GM18520 (cell line): ENCODE measurements at regions not wholly inside any gene's neighbourhood (a gene's known extent, or its start where the extent isn't known, plus 50 kb on each side); places are given as distances from the start of the nearest gene placed in this dataset.
"Not testable (repeated sequence)": the region's sequence is repeated elsewhere in the genome, so short reads cannot be mapped to it uniquely, and the experiment has no call there.

ENCODE experiments used
- ATAC-seq: cut with Tn5 transposase; IDR thresholded peaks from one replicate; pipeline ENCODE4 v1.9.1; 2021; ENCODE audit not compliant: unreplicated experiment

GRCh38 chr3:26058901-26059321 lies 269.0 kb downstream of the OXSM start:
- ATAC-seq, result no peak

- no peak for ATAC-seq
Measured at GRCh38 chr3:26061947-26062346, 272.1 kb downstream of the OXSM start.

GRCh38 chr3:26064297-26064696 lies 274.4 kb downstream of the OXSM start:
- no peak for ATAC-seq

GRCh38 chr3:26068890-26069289 lies 279.0 kb downstream of the OXSM start:
- ATAC-seq, result no peak

- ATAC-seq, result no peak
Measured at GRCh38 chr3:26070854-26071253, 281.0 kb downstream of the OXSM start.

GRCh38 chr3:26074080-26074479 lies 284.2 kb downstream of the OXSM start:
- no peak for ATAC-seq

- no peak for ATAC-seq
Measured at GRCh38 chr3:26078539-26078938, 288.6 kb downstream of the OXSM start.

- no peak for ATAC-seq
Measured at GRCh38 chr3:26081166-26081565, 291.3 kb downstream of the OXSM start.

- ATAC-seq, result no peak
Measured at GRCh38 chr3:26081806-26082205, 291.9 kb downstream of the OXSM start.

GRCh38 chr3:26082911-26083310 lies 293.0 kb downstream of the OXSM start:
- ATAC-seq, result no peak

GRCh38 chr3:26084629-26085028 lies 294.7 kb downstream of the OXSM start:
- no peak for ATAC-seq

- no peak for ATAC-seq
Measured at GRCh38 chr3:26087751-26088150, 297.9 kb downstream of the OXSM start.

GRCh38 chr3:26089249-26089648 lies 299.4 kb downstream of the OXSM start:
- ATAC-seq, result no peak

- no peak for ATAC-seq
Measured at GRCh38 chr3:26090589-26090988, 300.7 kb downstream of the OXSM start.

GRCh38 chr3:26091096-26091495 lies 301.2 kb downstream of the OXSM start:
- no peak for ATAC-seq

GRCh38 chr3:26091626-26092025 lies 301.7 kb downstream of the OXSM start:
- ATAC-seq, result no peak

GRCh38 chr3:26097111-26097510 lies 307.2 kb downstream of the OXSM start:
- not testable (repeated sequence) for ATAC-seq

GRCh38 chr3:26099692-26100091 lies 309.8 kb downstream of the OXSM start:
- ATAC-seq, result no peak

- no peak for ATAC-seq
Measured at GRCh38 chr3:26100176-26100575, 310.3 kb downstream of the OXSM start.

- no peak for ATAC-seq
Measured at GRCh38 chr3:26102376-26102775, 312.5 kb downstream of the OXSM start.

- no peak for ATAC-seq
Measured at GRCh38 chr3:26104851-26105251, 315.0 kb downstream of the OXSM start.

GRCh38 chr3:26105261-26105660 lies 315.4 kb downstream of the OXSM start:
- ATAC-seq, result no peak

- no peak for ATAC-seq
Measured at GRCh38 chr3:26106228-26106627, 316.3 kb downstream of the OXSM start.
